Dendritic cell treated with granulocyte-macrophage colony-stimulating factor and Interleukin-4, amounts not matched to agents 40 ng/mL and 50 ng/mL, for 4 days (primary cell): ENCODE measurements at regions not wholly inside any gene's neighbourhood (a gene's known extent, or its start where the extent isn't known, plus 50 kb on each side); places are given as distances from the start of the nearest gene placed in this dataset.

Experiments used
- H3K27ac Mint-ChIP-seq: one replicate; pipeline ENCODE4 v1.8.0; 2022; ENCODE audit warnings: mild to moderate bottlenecking, mixed read lengths
- H3K27me3 Mint-ChIP-seq: one replicate; pipeline ENCODE4 v1.8.0; 2022; ENCODE audit warnings: mild to moderate bottlenecking, mixed read lengths
- H3K36me3 Mint-ChIP-seq: one replicate; pipeline ENCODE4 v1.8.0; 2022; ENCODE audit warnings: low read depth, mixed read lengths
- H3K4me1 Mint-ChIP-seq: one replicate; pipeline ENCODE4 v1.8.0; 2022; ENCODE audit warnings: low read depth, mixed read lengths
- H3K4me3 Mint-ChIP-seq: one replicate; pipeline ENCODE4 v1.8.0; 2022; ENCODE audit warnings: mild to moderate bottlenecking, moderate library complexity, mixed read lengths
- H3K9me3 Mint-ChIP-seq: one replicate; pipeline ENCODE4 v1.8.0; 2022; ENCODE audit warnings: mixed read lengths
- intact Hi-C: fragments of 100-400 bp; cut with micrococcal nuclease; formaldehyde crosslinking; loops from one replicate; pipeline ENCODE4 v1.15.0; 2022

- Mint-ChIP-seq H3K4me1 (peaks cover 96% of the 10 kb centered on the region), H3K9me3 (no peaks in the 10 kb centered on the region), H3K4me3 (no peak overlapping the region), H3K27me3 (no peaks in the 10 kb centered on the region), H3K27ac (peak overlapping the region; percentile 88), H3K36me3 (peaks cover 5% of the 10 kb centered on the region)
- intact Hi-C loops: no loop called here
These were observed 64.6 kb upstream of the WDR26 start for GRCh38 chr1:224499204-224499603.

GRCh38 chr1:224500796-224501195 is 66.2 kb upstream of the WDR26 start:
- Mint-ChIP-seq H3K27me3 (no peaks in the 10 kb centered on the region), H3K27ac (peak overlapping the region; percentile 88), H3K4me1 (peaks cover 93% of the 10 kb centered on the region), H3K36me3 (peaks cover 5% of the 10 kb centered on the region), H3K9me3 (no peaks in the 10 kb centered on the region), H3K4me3 (no peak overlapping the region)
- intact Hi-C loops: loop anchor here (5.0 kb wide), 1 partner anchor 43 kb away; no protein-coding TSS in a partner anchor

- Mint-ChIP-seq H3K4me3 (no peak overlapping the region), H3K36me3 (peaks cover 3% of the 10 kb centered on the region), H3K4me1 (peaks cover 93% of the 10 kb centered on the region), H3K9me3 (no peaks in the 10 kb centered on the region), H3K27ac (peak overlapping the region; percentile 95), H3K27me3 (no peaks in the 10 kb centered on the region)
- intact Hi-C loops: loop anchor here (2.0 to 5.0 kb wide), 2 partner anchors 45 to 69 kb away; no protein-coding TSS in a partner anchor
These were observed 67.2 kb upstream of the WDR26 start for GRCh38 chr1:224501836-224502235.

GRCh38 chr1:224502459-224503160 is 68.0 kb upstream of the WDR26 start:
- no peaks in the 10 kb centered on the region for H3K36me3 Mint-ChIP-seq
- peak overlapping the region; percentile 95 for H3K27ac Mint-ChIP-seq
- intact Hi-C loops: loop anchor here (2.0 to 5.0 kb wide), 2 partner anchors 45 to 70 kb away; no protein-coding TSS in a partner anchor
- H3K9me3 Mint-ChIP-seq: no peaks in the 10 kb centered on the region
- H3K27me3 Mint-ChIP-seq: no peaks in the 10 kb centered on the region
- peaks cover 86% of the 10 kb centered on the region for H3K4me1 Mint-ChIP-seq
- peak overlapping the region; percentile 47 for H3K4me3 Mint-ChIP-seq

- no peaks in the 10 kb centered on the region for H3K27me3 Mint-ChIP-seq
- H3K4me3 Mint-ChIP-seq: peak overlapping the region; percentile 69
- H3K27ac Mint-ChIP-seq: peak overlapping the region; percentile 95
- peaks cover 78% of the 10 kb centered on the region for H3K4me1 Mint-ChIP-seq
- intact Hi-C loops: loop anchor here (2.0 to 5.0 kb wide), 2 partner anchors 46 to 71 kb away; no protein-coding TSS in a partner anchor
- H3K9me3 Mint-ChIP-seq: no peaks in the 10 kb centered on the region
- no peaks in the 10 kb centered on the region for H3K36me3 Mint-ChIP-seq
These were observed 68.8 kb upstream of the WDR26 start for GRCh38 chr1:224503161-224504118.

GRCh38 chr1:224504297-224505041 is 69.9 kb upstream of the WDR26 start:
- Mint-ChIP-seq H3K4me1 (peaks cover 76% of the 10 kb centered on the region), H3K9me3 (no peaks in the 10 kb centered on the region), H3K4me3 (no peak overlapping the region), H3K27ac (peak overlapping the region; percentile 95), H3K36me3 (no peaks in the 10 kb centered on the region), H3K27me3 (no peaks in the 10 kb centered on the region)
- intact Hi-C loops: loop anchor here (5.0 kb wide), 1 partner anchor 47 kb away; no protein-coding TSS in a partner anchor

GRCh38 chr1:224505454-224506093 is 71.0 kb upstream of the WDR26 start:
- H3K27me3 Mint-ChIP-seq: no peaks in the 10 kb centered on the region
- peak overlapping the region; percentile 95 for H3K27ac Mint-ChIP-seq
- H3K36me3 Mint-ChIP-seq: no peaks in the 10 kb centered on the region
- H3K4me3 Mint-ChIP-seq: no peak overlapping the region
- no peaks in the 10 kb centered on the region for H3K9me3 Mint-ChIP-seq
- peaks cover 76% of the 10 kb centered on the region for H3K4me1 Mint-ChIP-seq
- intact Hi-C loops: no loop called here

GRCh38 chr1:224506141-224506814 is 71.7 kb upstream of the WDR26 start:
- intact Hi-C loops: no loop called here
- Mint-ChIP-seq H3K4me3 (no peak overlapping the region), H3K27ac (peak overlapping the region; percentile 63)

GRCh38 chr1:224507771-224508523 is 73.3 kb upstream of the WDR26 start:
- H3K36me3 Mint-ChIP-seq: no peaks in the 10 kb centered on the region
- no peak overlapping the region for H3K27ac Mint-ChIP-seq
- no peaks in the 10 kb centered on the region for H3K9me3 Mint-ChIP-seq
- intact Hi-C loops: no loop called here
- H3K27me3 Mint-ChIP-seq: no peaks in the 10 kb centered on the region
- no peak overlapping the region for H3K4me3 Mint-ChIP-seq
- H3K4me1 Mint-ChIP-seq: peaks cover 59% of the 10 kb centered on the region

More at GRCh38 chr1:224506141-224506814, 71.7 kb upstream of the WDR26 start:
- Mint-ChIP-seq H3K4me1 (peaks cover 74% of the 10 kb centered on the region), H3K36me3 (no peaks in the 10 kb centered on the region), H3K9me3 (no peaks in the 10 kb centered on the region), H3K27me3 (no peaks in the 10 kb centered on the region)

- Mint-ChIP-seq H3K27ac (peak overlapping the region; percentile 88), H3K36me3 (no peaks in the 10 kb centered on the region), H3K9me3 (no peaks in the 10 kb centered on the region), H3K27me3 (no peaks in the 10 kb centered on the region), H3K4me1 (peaks cover 48% of the 10 kb centered on the region), H3K4me3 (no peak overlapping the region)
- intact Hi-C loops: loop anchor here (5.0 to 10.0 kb wide), 2 partner anchors 105 to 132 kb away; partner anchors contain the start of gene CNIH3
These were observed 75.3 kb upstream of the WDR26 start for GRCh38 chr1:224509907-224510306.

- H3K4me3 Mint-ChIP-seq: no peak overlapping the region
- peak overlapping the region; percentile 88 for H3K27ac Mint-ChIP-seq
- H3K9me3 Mint-ChIP-seq: no peaks in the 10 kb centered on the region
- no peaks in the 10 kb centered on the region for H3K27me3 Mint-ChIP-seq
- intact Hi-C loops: loop anchor here (5.0 to 10.0 kb wide), 2 partner anchors 104 to 131 kb away; partner anchors contain the start of gene CNIH3
- H3K36me3 Mint-ChIP-seq: no peaks in the 10 kb centered on the region
- H3K4me1 Mint-ChIP-seq: peaks cover 39% of the 10 kb centered on the region
These were observed 76.5 kb upstream of the WDR26 start for GRCh38 chr1:224510880-224511645.
